Kidney (tissue), 13 donors: ENCODE measurements at regions not wholly inside any gene's neighbourhood (a gene's known extent, or its start where the extent isn't known, plus 50 kb on each side); places are given as distances from the start of the nearest gene placed in this dataset.

Experiments used
- DNase-seq, 5 donors: peaks; one replicate each; pipeline ENCODE4 v3.0.0-alpha.2; 2013 to 2020
- FAIRE-seq: peaks from 2 replicates; lab custom pipeline; 2012; peaks lifted over from hg19 to GRCh38; lab: Jason Lieb, UNC
- H3K27ac ChIP-seq, 2 donors: one replicate each; pipeline ENCODE4 v1.7.0; 2013; ENCODE audit warnings: low read depth in 2 of 2, low read length in 2 of 2, inconsistent platforms in 1 of 2
- H3K27me3 ChIP-seq: one replicate; pipeline ENCODE4 v1.7.1; 2013; ENCODE audit warnings: low read length, inconsistent platforms; ENCODE audit not compliant: control insufficient read depth, insufficient read depth
- H3K36me3 ChIP-seq, 3 donors: one replicate each; pipeline versions ENCODE4 v1.7.0 to v1.7.1; 2013; ENCODE audit warnings: low read length in 3 of 3, control low read depth in 1 of 3, inconsistent platforms in 1 of 3; ENCODE audit not compliant: insufficient read depth in 3 of 3, control insufficient read depth in 2 of 3
- H3K4me1 ChIP-seq, 3 donors: one replicate each; pipeline versions ENCODE4 v1.7.0 to v1.7.1; 2013; ENCODE audit warnings: low read length in 3 of 3, inconsistent platforms in 1 of 3, low read depth in 1 of 3; ENCODE audit not compliant: control insufficient read depth in 2 of 3, insufficient read depth in 2 of 3
- H3K4me3 ChIP-seq, 3 donors: one replicate each; pipeline versions ENCODE4 v1.7.0 to v1.8.1; 2013; ENCODE audit warnings: low read length in 3 of 3, control low read depth in 1 of 3, inconsistent platforms in 1 of 3
- H3K9ac ChIP-seq, 3 donors: one replicate each; pipeline versions ENCODE4 v1.7.0 to v1.7.1; 2013; ENCODE audit warnings: low read length in 3 of 3, control low read depth in 1 of 3, inconsistent platforms in 1 of 3
- H3K9me3 ChIP-seq, 3 donors: one replicate each; pipeline versions ENCODE4 v1.7.0 to v1.7.1; 2013; ENCODE audit warnings: low read length in 3 of 3, control low read depth in 1 of 3, inconsistent platforms in 1 of 3; ENCODE audit not compliant: control insufficient read depth in 2 of 3, insufficient read depth in 1 of 3
- CTCF ChIP-seq: IDR thresholded peaks from 3 replicates; pipeline ENCODE4 v1.5.1; 2012; ENCODE audit warnings: mild to moderate bottlenecking, moderate library complexity, borderline replicate concordance; ENCODE audit not compliant: insufficient read depth; ENCODE audit errors: extremely low read depth
- intact Hi-C: fragments of 100-400 bp; cut with DNase I; formaldehyde crosslinking; loops from one replicate; pipeline ENCODE4 v1.11.1; 2022
- donor health status: control.
- donor health status: control.
- donor health status: control.
- donor health status: control.
- donor health status: control.
- donor health status: DM: yes; HTN: yes; CAD: no.
- donor health status: Normal renal cell carcinoma (clear cell type).

GRCh38 chr15:58282060-58282708, 144.0 kb downstream of the AQP9 start:
- Histone ChIP-seq H3K27ac (no peak overlapping the region), H3K36me3 (no peaks in the 10 kb centered on the region), H3K4me1 (peaks cover 0 to 3% (median 0%) of the 10 kb centered on the region in 3 donors), H3K27me3 (no peaks in the 10 kb centered on the region), H3K9ac (no peak overlapping the region), H3K4me3 (no peak overlapping the region), H3K9me3 (no peaks in the 10 kb centered on the region)
- DNase-seq (no peak), FAIRE-seq (no peak)
- TF ChIP-seq CTCF, result no peak
- intact Hi-C loops, result no loop called here

GRCh38 chr15:58283302-58283701, 145.1 kb downstream of the AQP9 start:
- Histone ChIP-seq H3K4me3 (no peak overlapping the region), H3K27me3 (no peaks in the 10 kb centered on the region)
- no peak for FAIRE-seq

GRCh38 chr15:58284293-58284692, 146.1 kb downstream of the AQP9 start:
- DNase-seq (no peak), FAIRE-seq (no peak)
- Histone ChIP-seq H3K36me3 (no peaks in the 10 kb centered on the region), H3K4me1 (peaks cover 0 to 3% (median 0%) of the 10 kb centered on the region in 3 donors), H3K9ac (no peak overlapping the region), H3K27me3 (no peaks in the 10 kb centered on the region), H3K4me3 (no peak overlapping the region), H3K27ac (no peak overlapping the region), H3K9me3 (no peaks in the 10 kb centered on the region)
- intact Hi-C loops, result no loop called here
- TF ChIP-seq CTCF, result no peak

More at GRCh38 chr15:58283302-58283701, 145.1 kb downstream of the AQP9 start:
- intact Hi-C loops, result no loop called here
- Histone ChIP-seq H3K36me3 (no peaks in the 10 kb centered on the region), H3K4me1 (peaks cover 0 to 3% (median 0%) of the 10 kb centered on the region in 3 donors), H3K9ac (no peak overlapping the region), H3K27ac (no peak overlapping the region), H3K9me3 (no peaks in the 10 kb centered on the region)
- no peak for TF ChIP-seq CTCF
- DNase-seq, result no peak
